Liver (tissue), 8 donors: ENCODE measurements at regions not wholly inside any gene's neighbourhood (a gene's known extent, or its start where the extent isn't known, plus 50 kb on each side); places are given as distances from the start of the nearest gene placed in this dataset.

ENCODE experiments used
- DNase-seq: peaks from one replicate; pipeline ENCODE4 v3.0.0-alpha.2; 2017; ENCODE audit warnings: low spot score
- H3K27ac ChIP-seq, 2 donors: one replicate each; pipeline ENCODE4 v1.7.0; 2013; ENCODE audit warnings: inconsistent platforms in 2 of 2, low read length in 2 of 2, control low read depth in 1 of 2, low read depth in 1 of 2, mild to moderate bottlenecking in 1 of 2
- H3K27me3 ChIP-seq, 4 donors: one replicate each; pipeline versions ENCODE4 v1.6.1 to v1.7.0; 2013; ENCODE audit warnings: low read length in 3 of 4, inconsistent platforms in 1 of 4, mild to moderate bottlenecking in 1 of 4, moderate library complexity in 1 of 4; ENCODE audit not compliant: control insufficient read depth in 4 of 4, insufficient read depth in 4 of 4
- H3K36me3 ChIP-seq, 4 donors: one replicate each; pipeline versions ENCODE4 v1.6.1 to v1.7.0; 2013; ENCODE audit warnings: low read length in 3 of 4, mild to moderate bottlenecking in 3 of 4, low read depth in 1 of 4, moderate library complexity in 1 of 4; ENCODE audit not compliant: control insufficient read depth in 4 of 4, insufficient read depth in 3 of 4
- H3K4me1 ChIP-seq, 4 donors: one replicate each; pipeline versions ENCODE4 v1.6.1 to v1.7.0; 2013; ENCODE audit warnings: low read length in 3 of 4, mild to moderate bottlenecking in 3 of 4, moderate library complexity in 1 of 4; ENCODE audit not compliant: control insufficient read depth in 4 of 4, insufficient read depth in 4 of 4
- H3K4me3 ChIP-seq, 3 donors: one replicate each; pipeline versions ENCODE4 v1.6.1 to v1.7.0; 2013; ENCODE audit warnings: low read length in 3 of 3, control low read depth in 1 of 3, low read depth in 1 of 3, mild to moderate bottlenecking in 1 of 3
- H3K9ac ChIP-seq, 2 donors: one replicate each; pipeline ENCODE4 v1.7.0; 2013; ENCODE audit warnings: low read length in 2 of 2, mild to moderate bottlenecking in 2 of 2, moderate library complexity in 2 of 2, control low read depth in 1 of 2, low read depth in 1 of 2
- H3K9me3 ChIP-seq, 4 donors: one replicate each; pipeline versions ENCODE4 v1.6.1 to v1.7.0; 2013; ENCODE audit warnings: low read length in 3 of 4; ENCODE audit not compliant: control insufficient read depth in 4 of 4
- EGR1 ChIP-seq, 2 donors: IDR thresholded peaks; 2 replicates each; pipeline ENCODE4 v1.6.1; 2016 to 2018; ENCODE audit warnings: antibody characterized with exemption in 2 of 2, low read depth in 2 of 2
- FOXA1 ChIP-seq: IDR thresholded peaks from 2 replicates; pipeline ENCODE4 v1.6.1; 2016; ENCODE audit warnings: antibody characterized with exemption
- FOXA2 ChIP-seq: IDR thresholded peaks from 2 replicates; pipeline ENCODE4 v1.6.1; 2016; ENCODE audit warnings: antibody characterized with exemption
- GABPA ChIP-seq, 2 donors: IDR thresholded peaks in 1 of 2; conservative IDR thresholded peaks in 1 of 2; 2 replicates each; pipeline ENCODE4 v1.6.1; 2016; ENCODE audit warnings: antibody characterized with exemption in 2 of 2, mild to moderate bottlenecking in 1 of 2, moderate library complexity in 1 of 2
- HNF4A ChIP-seq, 2 donors: conservative IDR thresholded peaks; 2 replicates each; pipeline ENCODE4 v1.6.1; 2016; ENCODE audit warnings: antibody characterized with exemption in 2 of 2, mild to moderate bottlenecking in 2 of 2
- HNF4G ChIP-seq: IDR thresholded peaks from 2 replicates; pipeline ENCODE4 v1.6.1; 2016; ENCODE audit warnings: antibody characterized with exemption
- JUND ChIP-seq, 2 donors: IDR thresholded peaks; 2 replicates each; pipeline ENCODE4 v1.6.1; 2016; ENCODE audit warnings: antibody characterized with exemption in 2 of 2
- NR2F2 ChIP-seq: IDR thresholded peaks from 2 replicates; pipeline ENCODE4 v1.6.1; 2016; ENCODE audit warnings: antibody characterized with exemption
- RAD21 ChIP-seq, 2 donors: IDR thresholded peaks; 2 replicates each; pipeline ENCODE4 v1.6.1; 2016; ENCODE audit warnings: antibody characterized with exemption in 2 of 2, mild to moderate bottlenecking in 2 of 2
- RXRA ChIP-seq, 2 donors: IDR thresholded peaks; 2 replicates each; pipeline ENCODE4 v1.6.1; 2017 to 2018; ENCODE audit warnings: antibody characterized with exemption in 2 of 2, mild to moderate bottlenecking in 1 of 2
- SP1 ChIP-seq: IDR thresholded peaks from 2 replicates; pipeline ENCODE4 v1.6.1; 2018; ENCODE audit warnings: antibody characterized with exemption, mild to moderate bottlenecking
- TAF1 ChIP-seq: conservative IDR thresholded peaks from 2 replicates; pipeline ENCODE4 v1.6.1; 2016; ENCODE audit warnings: antibody characterized with exemption, mild to moderate bottlenecking
- YY1 ChIP-seq: IDR thresholded peaks from 2 replicates; pipeline ENCODE4 v1.6.1; 2016; ENCODE audit warnings: antibody characterized with exemption, mild to moderate bottlenecking
- WGBS: extraction: QIAGEN DNeasy Blood & Tissue Kit; methylation state at CpG from one replicate; pipeline ENCODE4 v1.1.7; 2013; 5-methylcytosine and 5-hydroxymethylcytosine counted together
- TF ChIP-seq, protein P1 (sequence below): fragments of 150-350 bp; IDR thresholded peaks from 2 replicates; pipeline ENCODE4 v1.5.1; 2017; ENCODE audit warnings: improper control_type of control experiment, low read depth, low read length; ENCODE audit not compliant: missing input control
- TF ChIP-seq, protein P2 (sequence below): IDR thresholded peaks from 2 replicates; pipeline ENCODE4 v1.6.1; 2016; ENCODE audit warnings: antibody characterized with exemption
- TF ChIP-seq, protein P3 (sequence below): IDR thresholded peaks from 2 replicates; pipeline ENCODE4 v1.6.1; 2016; ENCODE audit warnings: antibody characterized with exemption
- TF ChIP-seq, protein P4 (sequence below): IDR thresholded peaks from 2 replicates; pipeline ENCODE4 v1.6.1; 2016; ENCODE audit warnings: antibody characterized with exemption
- TF ChIP-seq, protein P5 (sequence below): IDR thresholded peaks from 2 replicates; pipeline ENCODE4 v1.6.1; 2016; ENCODE audit warnings: antibody characterized with exemption, mild to moderate bottlenecking
- donor health status: healthy.
- donor health status: healthy.
- donor health status: healthy.
- donor health status: healthy.
- donor health status: healthy.

DNA sequence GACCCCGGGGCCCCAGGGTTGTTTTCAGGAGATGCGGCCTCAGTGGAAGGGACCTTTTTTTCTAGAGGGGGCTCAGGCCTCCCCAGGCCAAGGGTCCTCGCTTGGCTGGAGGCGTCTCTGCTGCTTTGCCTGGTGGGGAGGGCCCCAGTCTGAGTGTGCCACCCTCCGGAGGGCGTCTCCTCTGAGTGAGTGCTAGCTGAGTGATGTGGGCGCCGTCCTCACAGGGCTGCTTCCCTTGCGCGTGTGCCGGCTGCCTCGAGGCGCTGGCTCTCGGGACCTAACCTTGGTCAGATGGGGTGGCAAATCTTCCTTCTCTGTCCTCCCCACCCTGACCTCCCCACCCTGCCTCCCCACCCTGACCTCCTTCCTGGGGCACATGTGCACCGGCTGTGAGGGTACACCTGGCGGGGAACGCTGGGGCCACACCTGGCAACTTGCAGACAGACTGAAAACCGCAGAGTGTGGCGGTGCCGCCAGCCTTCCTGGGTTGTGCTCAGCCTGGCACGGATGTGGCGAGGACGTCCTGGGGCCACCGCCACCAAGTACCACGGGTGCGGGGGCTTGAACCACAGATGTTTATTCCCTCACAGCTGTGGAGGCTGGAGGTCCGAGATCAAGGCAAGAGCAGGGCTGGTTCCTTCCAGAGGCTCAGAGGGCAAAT is 93.0 kb upstream of the TTC34 start:
- TF ChIP-seq FOXA1 (no peak), GABPA (IDR thresholded peaks at IDR 0.05 in 1 of 2, conservative IDR thresholded peaks at IDR 0.05 in 1 of 2) (no peak), NR2F2 (no peak), JUND (IDR thresholded peaks at IDR 0.05) (no peak), SP1 (no peak), TAF1 (no peak), RAD21 (IDR thresholded peaks at IDR 0.05) (no peak), HNF4G (no peak), HNF4A (conservative IDR thresholded peaks at IDR 0.05) (no peak), EGR1 (IDR thresholded peaks at IDR 0.05; ENCODE audit: low read depth in 2 of 2) (no peak), YY1 (no peak), FOXA2 (no peak), RXRA (IDR thresholded peaks at IDR 0.05) (no peak)
- TF ChIP-seq, protein P1, sequence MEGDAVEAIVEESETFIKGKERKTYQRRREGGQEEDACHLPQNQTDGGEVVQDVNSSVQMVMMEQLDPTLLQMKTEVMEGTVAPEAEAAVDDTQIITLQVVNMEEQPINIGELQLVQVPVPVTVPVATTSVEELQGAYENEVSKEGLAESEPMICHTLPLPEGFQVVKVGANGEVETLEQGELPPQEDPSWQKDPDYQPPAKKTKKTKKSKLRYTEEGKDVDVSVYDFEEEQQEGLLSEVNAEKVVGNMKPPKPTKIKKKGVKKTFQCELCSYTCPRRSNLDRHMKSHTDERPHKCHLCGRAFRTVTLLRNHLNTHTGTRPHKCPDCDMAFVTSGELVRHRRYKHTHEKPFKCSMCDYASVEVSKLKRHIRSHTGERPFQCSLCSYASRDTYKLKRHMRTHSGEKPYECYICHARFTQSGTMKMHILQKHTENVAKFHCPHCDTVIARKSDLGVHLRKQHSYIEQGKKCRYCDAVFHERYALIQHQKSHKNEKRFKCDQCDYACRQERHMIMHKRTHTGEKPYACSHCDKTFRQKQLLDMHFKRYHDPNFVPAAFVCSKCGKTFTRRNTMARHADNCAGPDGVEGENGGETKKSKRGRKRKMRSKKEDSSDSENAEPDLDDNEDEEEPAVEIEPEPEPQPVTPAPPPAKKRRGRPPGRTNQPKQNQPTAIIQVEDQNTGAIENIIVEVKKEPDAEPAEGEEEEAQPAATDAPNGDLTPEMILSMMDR, result no peak
- TF ChIP-seq, protein P2, sequence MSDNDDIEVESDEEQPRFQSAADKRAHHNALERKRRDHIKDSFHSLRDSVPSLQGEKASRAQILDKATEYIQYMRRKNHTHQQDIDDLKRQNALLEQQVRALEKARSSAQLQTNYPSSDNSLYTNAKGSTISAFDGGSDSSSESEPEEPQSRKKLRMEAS, result no peak
- TF ChIP-seq, protein P3, sequence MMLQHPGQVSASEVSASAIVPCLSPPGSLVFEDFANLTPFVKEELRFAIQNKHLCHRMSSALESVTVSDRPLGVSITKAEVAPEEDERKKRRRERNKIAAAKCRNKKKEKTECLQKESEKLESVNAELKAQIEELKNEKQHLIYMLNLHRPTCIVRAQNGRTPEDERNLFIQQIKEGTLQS, result no peak
- TF ChIP-seq, protein P4, sequence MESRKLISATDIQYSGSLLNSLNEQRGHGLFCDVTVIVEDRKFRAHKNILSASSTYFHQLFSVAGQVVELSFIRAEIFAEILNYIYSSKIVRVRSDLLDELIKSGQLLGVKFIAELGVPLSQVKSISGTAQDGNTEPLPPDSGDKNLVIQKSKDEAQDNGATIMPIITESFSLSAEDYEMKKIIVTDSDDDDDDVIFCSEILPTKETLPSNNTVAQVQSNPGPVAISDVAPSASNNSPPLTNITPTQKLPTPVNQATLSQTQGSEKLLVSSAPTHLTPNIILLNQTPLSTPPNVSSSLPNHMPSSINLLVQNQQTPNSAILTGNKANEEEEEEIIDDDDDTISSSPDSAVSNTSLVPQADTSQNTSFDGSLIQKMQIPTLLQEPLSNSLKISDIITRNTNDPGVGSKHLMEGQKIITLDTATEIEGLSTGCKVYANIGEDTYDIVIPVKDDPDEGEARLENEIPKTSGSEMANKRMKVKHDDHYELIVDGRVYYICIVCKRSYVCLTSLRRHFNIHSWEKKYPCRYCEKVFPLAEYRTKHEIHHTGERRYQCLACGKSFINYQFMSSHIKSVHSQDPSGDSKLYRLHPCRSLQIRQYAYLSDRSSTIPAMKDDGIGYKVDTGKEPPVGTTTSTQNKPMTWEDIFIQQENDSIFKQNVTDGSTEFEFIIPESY, result no peak
- TF ChIP-seq, protein P5, sequence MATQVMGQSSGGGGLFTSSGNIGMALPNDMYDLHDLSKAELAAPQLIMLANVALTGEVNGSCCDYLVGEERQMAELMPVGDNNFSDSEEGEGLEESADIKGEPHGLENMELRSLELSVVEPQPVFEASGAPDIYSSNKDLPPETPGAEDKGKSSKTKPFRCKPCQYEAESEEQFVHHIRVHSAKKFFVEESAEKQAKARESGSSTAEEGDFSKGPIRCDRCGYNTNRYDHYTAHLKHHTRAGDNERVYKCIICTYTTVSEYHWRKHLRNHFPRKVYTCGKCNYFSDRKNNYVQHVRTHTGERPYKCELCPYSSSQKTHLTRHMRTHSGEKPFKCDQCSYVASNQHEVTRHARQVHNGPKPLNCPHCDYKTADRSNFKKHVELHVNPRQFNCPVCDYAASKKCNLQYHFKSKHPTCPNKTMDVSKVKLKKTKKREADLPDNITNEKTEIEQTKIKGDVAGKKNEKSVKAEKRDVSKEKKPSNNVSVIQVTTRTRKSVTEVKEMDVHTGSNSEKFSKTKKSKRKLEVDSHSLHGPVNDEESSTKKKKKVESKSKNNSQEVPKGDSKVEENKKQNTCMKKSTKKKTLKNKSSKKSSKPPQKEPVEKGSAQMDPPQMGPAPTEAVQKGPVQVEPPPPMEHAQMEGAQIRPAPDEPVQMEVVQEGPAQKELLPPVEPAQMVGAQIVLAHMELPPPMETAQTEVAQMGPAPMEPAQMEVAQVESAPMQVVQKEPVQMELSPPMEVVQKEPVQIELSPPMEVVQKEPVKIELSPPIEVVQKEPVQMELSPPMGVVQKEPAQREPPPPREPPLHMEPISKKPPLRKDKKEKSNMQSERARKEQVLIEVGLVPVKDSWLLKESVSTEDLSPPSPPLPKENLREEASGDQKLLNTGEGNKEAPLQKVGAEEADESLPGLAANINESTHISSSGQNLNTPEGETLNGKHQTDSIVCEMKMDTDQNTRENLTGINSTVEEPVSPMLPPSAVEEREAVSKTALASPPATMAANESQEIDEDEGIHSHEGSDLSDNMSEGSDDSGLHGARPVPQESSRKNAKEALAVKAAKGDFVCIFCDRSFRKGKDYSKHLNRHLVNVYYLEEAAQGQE, result no peak
- no peak overlapping the region for H3K27ac ChIP-seq

More for the DNA sequence above, 93.0 kb upstream of the TTC34 start:
- H3K36me3 ChIP-seq, result no peaks in the 10 kb centered on the region
- H3K27me3 ChIP-seq, result no peaks in the 10 kb centered on the region
- no peaks in the 10 kb centered on the region for H3K9me3 ChIP-seq
- H3K9ac ChIP-seq, result no peak overlapping the region
- WGBS, result 88% methylated on average over 27 of the region's 27 CpGs
- no peaks in the 10 kb centered on the region for H3K4me1 ChIP-seq
- H3K4me3 ChIP-seq, result no peak overlapping the region
- DNase-seq, result no peak
